Head of caudate nucleus (tissue), 42 donors: ENCODE measurements at regions not wholly inside any gene's neighbourhood (a gene's known extent, or its start where the extent isn't known, plus 50 kb on each side); places are given as distances from the start of the nearest gene placed in this dataset.

ENCODE experiments used
- DNase-seq, 42 donors: peaks; one replicate each; pipeline versions ENCODE4 v3.0.0 to v3.0.0-alpha.2; 2020 to 2021; ENCODE audit warnings: mixed read lengths in 7 of 42
- intact Hi-C: fragments of 100-400 bp; cut with DNase I; formaldehyde crosslinking; loops from one replicate; pipeline ENCODE4 v1.15.0; 2022

- no peak for DNase-seq
- intact Hi-C loops: no loop called here
These were observed 266.2 kb downstream of the ZEB2 start for GRCh38 chr2:144253743-144254142.

- no peak for DNase-seq
- intact Hi-C loops: no loop called here
These were observed 267.2 kb downstream of the ZEB2 start for GRCh38 chr2:144252694-144253093.

GRCh38 chr2:144249035-144249637 is 270.8 kb downstream of the ZEB2 start:
- DNase-seq: no peak
- intact Hi-C loops: no loop called here

- no peak for DNase-seq
- intact Hi-C loops: no loop called here
These were observed 271.4 kb downstream of the ZEB2 start for GRCh38 chr2:144248350-144249034.

- DNase-seq: no peak
- intact Hi-C loops: no loop called here
These were observed 275.0 kb downstream of the ZEB2 start for GRCh38 chr2:144244938-144245337.

- no peak for DNase-seq
- intact Hi-C loops: no loop called here
These were observed 277.6 kb downstream of the ZEB2 start for GRCh38 chr2:144242311-144242710.

GRCh38 chr2:144241801-144242200 is 278.1 kb downstream of the ZEB2 start:
- no peak for DNase-seq
- intact Hi-C loops: no loop called here

- intact Hi-C loops: no loop called here
- DNase-seq: peak in 2 of 42 donors; percentile 6 to 14
These were observed 279.1 kb downstream of the ZEB2 start for GRCh38 chr2:144240656-144241339.

GRCh38 chr2:144239726-144240125 is 280.2 kb downstream of the ZEB2 start:
- DNase-seq: no peak
- intact Hi-C loops: no loop called here

GRCh38 chr2:144239306-144239705 is 280.6 kb downstream of the ZEB2 start:
- intact Hi-C loops: no loop called here
- DNase-seq: no peak

- peak in 1 of 42 donors; percentile 42 for DNase-seq
- intact Hi-C loops: no loop called here
These were observed 281.9 kb downstream of the ZEB2 start for GRCh38 chr2:144237830-144238627.

- no peak for DNase-seq
- intact Hi-C loops: no loop called here
These were observed 282.8 kb downstream of the ZEB2 start for GRCh38 chr2:144237108-144237507.

- DNase-seq: no peak
- intact Hi-C loops: no loop called here
These were observed 284.9 kb downstream of the ZEB2 start for GRCh38 chr2:144235050-144235449.

GRCh38 chr2:144234542-144234871 is 285.4 kb downstream of the ZEB2 start:
- intact Hi-C loops: no loop called here
- no peak for DNase-seq

GRCh38 chr2:144233733-144234541 is 286.0 kb downstream of the ZEB2 start:
- no peak for DNase-seq
- intact Hi-C loops: no loop called here

GRCh38 chr2:144233317-144233716 is 286.6 kb downstream of the ZEB2 start:
- intact Hi-C loops: no loop called here
- DNase-seq: peak in 6 of 42 donors; percentile 9 to 46 (median 21)

- no peak for DNase-seq
- intact Hi-C loops: no loop called here
These were observed 289.4 kb downstream of the ZEB2 start for GRCh38 chr2:144230448-144231085.

- intact Hi-C loops: no loop called here
- no peak for DNase-seq
These were observed 289.9 kb downstream of the ZEB2 start for GRCh38 chr2:144230033-144230432.

- no peak for DNase-seq
- intact Hi-C loops: no loop called here
These were observed 290.6 kb downstream of the ZEB2 start for GRCh38 chr2:144229296-144229695.
